NCI-H1694 treated with DMSO at 0.1 percent for 48 hours (cell line): ENCODE measurements at regions not wholly inside any gene's neighbourhood (a gene's known extent, or its start where the extent isn't known, plus 50 kb on each side); places are given as distances from the start of the nearest gene placed in this dataset.

Experiments used
- DNase-seq: peaks from one replicate; lab custom pipeline; 2025; lab: John Stamatoyannopoulos, UW

DNA sequence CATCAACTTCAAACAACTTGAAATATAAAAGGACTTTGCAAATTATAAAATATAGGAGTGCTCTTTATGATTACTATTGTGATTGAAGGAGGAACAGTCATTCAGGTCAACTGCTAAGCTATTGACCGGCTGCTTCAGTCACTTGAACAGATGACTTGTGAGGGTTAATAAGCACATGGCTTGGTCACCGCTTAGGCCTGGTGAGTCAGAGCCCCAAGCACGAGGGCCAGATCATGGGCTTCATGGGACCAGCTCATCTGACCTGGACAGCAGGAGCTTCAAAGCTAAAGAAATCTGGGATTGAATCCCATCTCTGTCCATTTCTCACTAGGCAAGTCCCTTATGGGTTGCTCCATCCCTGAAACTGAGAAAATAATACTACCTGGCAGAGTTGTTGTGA lies 60.4 kb upstream of the ADO start:
- DNase-seq: no peak

DNA sequence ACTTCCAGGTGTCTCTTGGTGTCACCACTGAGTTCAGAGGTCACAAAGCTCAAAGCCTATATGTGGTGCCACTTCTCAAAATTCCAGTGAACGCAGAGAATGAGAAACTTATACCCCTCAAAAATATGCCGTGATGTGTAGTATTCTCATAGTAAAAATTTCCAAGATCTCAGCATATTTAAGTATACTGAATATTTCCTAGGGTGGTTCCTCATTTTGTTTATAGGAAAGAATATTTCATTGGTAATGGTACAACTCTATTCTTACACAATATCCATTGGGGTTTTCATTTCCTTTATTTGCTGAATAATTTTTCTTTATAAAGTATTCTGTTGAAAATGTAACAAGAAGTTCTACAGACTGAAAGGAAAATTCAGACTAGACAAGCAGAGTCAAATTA lies 58.9 kb upstream of the ADO start:
- no peak for DNase-seq

DNA sequence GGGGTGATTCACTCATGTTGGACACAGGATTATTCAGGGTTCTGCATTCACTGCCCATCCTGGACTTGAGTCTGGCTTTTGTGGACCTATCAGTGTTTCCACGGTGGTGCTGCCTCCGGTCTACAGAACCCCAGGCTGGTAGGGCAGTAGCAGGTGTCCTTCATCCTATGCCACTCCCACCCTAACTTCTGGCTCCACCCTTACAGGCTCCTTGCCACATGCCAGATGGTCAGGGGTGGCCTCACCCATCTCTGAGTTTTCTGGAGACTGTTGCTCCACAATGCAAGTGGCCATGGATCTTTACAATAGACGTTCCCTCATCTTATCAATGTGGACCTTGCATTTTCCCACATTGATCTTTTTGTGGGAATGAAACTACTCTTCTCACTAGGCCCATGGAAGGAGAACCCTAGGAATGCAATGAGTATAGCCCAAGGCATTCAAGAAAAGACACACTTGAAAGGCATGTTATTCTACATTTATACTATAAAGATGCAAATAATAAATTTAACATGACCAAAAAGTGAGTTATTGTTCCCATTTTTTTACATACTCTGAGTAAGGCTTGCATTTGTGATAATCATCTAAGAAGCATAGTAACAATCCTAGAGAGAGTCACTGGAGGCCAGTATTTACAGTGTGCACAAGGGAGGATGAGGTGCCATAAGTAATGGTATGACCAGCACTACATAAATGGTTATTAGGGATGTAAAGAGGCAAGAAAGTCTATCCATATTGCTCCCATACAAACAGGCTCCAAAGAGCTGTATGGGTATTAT lies 57.4 kb upstream of the ADO start:
- DNase-seq: no peak

DNA sequence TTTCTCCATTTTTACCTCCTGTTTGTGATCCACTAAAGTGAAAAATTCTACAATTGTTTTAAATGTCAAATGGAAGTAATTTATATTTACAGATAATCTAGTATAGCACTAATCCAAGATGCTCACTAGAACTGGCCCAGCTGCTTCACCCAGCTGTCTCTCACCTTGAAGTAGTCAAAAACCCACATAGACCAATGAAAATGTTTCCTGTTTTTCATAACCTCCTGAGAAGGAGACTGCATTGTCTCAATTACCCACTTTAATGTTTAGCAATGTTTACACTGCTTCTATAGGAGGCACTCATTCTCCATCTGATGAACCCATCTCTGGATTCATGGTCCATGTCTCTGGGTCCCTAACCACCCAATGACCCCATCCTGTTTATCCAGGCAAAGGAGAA lies 56.1 kb upstream of the ADO start:
- no peak for DNase-seq

DNA sequence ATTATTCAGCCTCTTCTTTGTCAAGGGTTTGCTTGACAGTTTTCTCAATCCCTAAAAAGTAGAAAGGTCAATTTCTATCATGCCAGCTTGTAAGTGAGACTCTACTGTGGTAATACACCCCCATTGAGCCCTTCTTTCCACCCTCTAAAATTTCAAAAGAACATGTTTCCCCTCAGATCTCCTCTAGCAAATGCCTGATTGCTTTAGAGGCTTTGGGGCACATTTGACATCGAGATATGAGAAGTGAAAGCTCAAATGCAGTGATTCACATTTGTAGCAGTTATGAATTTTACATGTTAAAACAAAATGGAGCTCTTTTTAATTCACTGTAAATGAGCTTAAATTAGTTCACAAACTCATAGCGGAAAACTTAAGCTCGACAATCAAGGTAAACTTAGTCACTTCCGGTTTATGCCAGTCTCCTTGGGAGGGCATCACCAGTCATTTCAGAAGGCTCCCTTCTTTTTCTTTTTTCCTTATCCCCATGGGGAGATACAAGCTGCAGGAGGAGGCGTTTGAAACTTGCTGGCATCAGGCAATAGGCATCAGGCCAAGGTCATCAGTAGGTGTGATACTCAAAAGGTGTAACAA lies 55.3 kb upstream of the ADO start:
- DNase-seq: no peak
